GM12891 (cell line): ENCODE measurements at regions not wholly inside any gene's neighbourhood (a gene's known extent, or its start where the extent isn't known, plus 50 kb on each side); places are given as distances from the start of the nearest gene placed in this dataset.

Experiments used
- DNase-seq: peaks from one replicate; pipeline ENCODE4 v3.0.0; 2011; ENCODE audit warnings: low spot score; ENCODE audit not compliant: insufficient read length
- FAIRE-seq: peaks from 2 replicates; lab custom pipeline; 2011; peaks lifted over from hg19 to GRCh38; lab: Jason Lieb, UNC
- PAX5 ChIP-seq: IDR thresholded peaks from 2 replicates; pipeline ENCODE4 v1.6.1; 2011; ENCODE audit warnings: low read length, moderate library complexity, mild to moderate bottlenecking; ENCODE audit not compliant: insufficient read depth, severe bottlenecking
- POLR2A ChIP-seq: IDR thresholded peaks from 2 replicates; pipeline ENCODE4 v1.6.1; 2011; ENCODE audit warnings: low read depth, low read length, control low read depth
- POLR2AphosphoS5 ChIP-seq: IDR thresholded peaks from 2 replicates; pipeline ENCODE4 v1.6.1; 2011; ENCODE audit warnings: low read depth, low read length, control low read depth
- POU2F2 ChIP-seq: IDR thresholded peaks from 2 replicates; pipeline ENCODE4 v1.6.1; 2011; ENCODE audit warnings: low read depth, mild to moderate bottlenecking, control low read depth, low read length, moderate library complexity
- SPI1 ChIP-seq: IDR thresholded peaks from 2 replicates; pipeline ENCODE4 v1.6.1; 2011; ENCODE audit warnings: low read depth, low read length, control low read depth
- TAF1 ChIP-seq: IDR thresholded peaks from 2 replicates; pipeline ENCODE4 v1.6.1; 2011; ENCODE audit warnings: low read depth, low read length, control low read depth

- FAIRE-seq: no peak
- DNase-seq: no peak
Measured at GRCh38 chr3:89576417-89576816, 469.0 kb downstream of the EPHA3 start.

GRCh38 chr3:89577637-89578530, 470.5 kb downstream of the EPHA3 start:
- no peak for DNase-seq
- TF ChIP-seq SPI1: no peak
- FAIRE-seq: no peak

More at GRCh38 chr3:89576417-89576816, 469.0 kb downstream of the EPHA3 start:
- TF ChIP-seq SPI1 (no peak), POLR2AphosphoS5 (no peak), POU2F2 (no peak), POLR2A (no peak), TAF1 (no peak), PAX5 (no peak)

GRCh38 chr3:89580859-89581258, 473.4 kb downstream of the EPHA3 start:
- FAIRE-seq (no peak), DNase-seq (no peak)
- TF ChIP-seq SPI1 (no peak), POLR2AphosphoS5 (no peak), POU2F2 (no peak), TAF1 (no peak), PAX5 (no peak), POLR2A (no peak)

GRCh38 chr3:89584398-89584797, 477.0 kb downstream of the EPHA3 start:
- FAIRE-seq (no peak), DNase-seq (no peak)
- TF ChIP-seq SPI1 (no peak), POLR2A (no peak)

GRCh38 chr3:89586256-89586655, 478.8 kb downstream of the EPHA3 start:
- TF ChIP-seq POU2F2 (no peak), TAF1 (no peak), SPI1 (no peak), PAX5 (no peak), POLR2A (no peak), POLR2AphosphoS5 (no peak)
- DNase-seq (no peak), FAIRE-seq (no peak)

- DNase-seq: no peak
- TF ChIP-seq SPI1 (no peak), POU2F2 (no peak), TAF1 (no peak), PAX5 (no peak), POLR2AphosphoS5 (no peak), POLR2A (no peak)
- FAIRE-seq: no peak
Measured at GRCh38 chr3:89586676-89587075, 479.3 kb downstream of the EPHA3 start.

- TF ChIP-seq TAF1 (no peak), POLR2AphosphoS5 (no peak), POU2F2 (no peak), SPI1 (no peak), PAX5 (no peak), POLR2A (no peak)
- DNase-seq (no peak), FAIRE-seq (no peak)
Measured at GRCh38 chr3:89606151-89606550, 498.7 kb downstream of the EPHA3 start.

- DNase-seq: no peak
- TF ChIP-seq SPI1: no peak
- FAIRE-seq: no peak
Measured at GRCh38 chr3:89612027-89612426, 504.6 kb downstream of the EPHA3 start.

GRCh38 chr3:89613241-89613640, 505.8 kb downstream of the EPHA3 start:
- DNase-seq (no peak), FAIRE-seq (no peak)
- no peak for TF ChIP-seq POLR2AphosphoS5
- no peak for TF ChIP-seq TAF1
- TF ChIP-seq PAX5: no peak
- TF ChIP-seq POLR2A: no peak
- no peak for TF ChIP-seq SPI1

- no peak for FAIRE-seq
- no peak for DNase-seq
- no peak for TF ChIP-seq POLR2A
- TF ChIP-seq POU2F2: no peak
- TF ChIP-seq PAX5: no peak
- no peak for TF ChIP-seq SPI1
- no peak for TF ChIP-seq POLR2AphosphoS5
- no peak for TF ChIP-seq TAF1
Measured at GRCh38 chr3:89617706-89618105, 510.3 kb downstream of the EPHA3 start.

- FAIRE-seq (no peak), DNase-seq (no peak)
- TF ChIP-seq PAX5: no peak
- no peak for TF ChIP-seq POLR2A
- TF ChIP-seq TAF1: no peak
- no peak for TF ChIP-seq SPI1
Measured at GRCh38 chr3:89619263-89619662, 511.8 kb downstream of the EPHA3 start.
